NT2/D1 (cell line): ENCODE measurements at regions not wholly inside any gene's neighbourhood (a gene's known extent, or its start where the extent isn't known, plus 50 kb on each side); places are given as distances from the start of the nearest gene placed in this dataset.

ENCODE experiments used
- SUZ12 ChIP-seq: IDR thresholded peaks from 2 replicates; pipeline ENCODE4 v1.6.1; 2011; ENCODE audit not compliant: insufficient read length, insufficient read depth; ENCODE audit errors: extremely low read depth
- YY1 ChIP-seq: IDR thresholded peaks from 2 replicates; pipeline ENCODE4 v1.6.1; 2011; ENCODE audit not compliant: insufficient read length, insufficient read depth
- ZNF274 ChIP-seq: IDR thresholded peaks from 2 replicates; pipeline ENCODE4 v1.6.1; 2011; ENCODE audit warnings: mild to moderate bottlenecking, low read depth, low read length

GRCh38 chr2:45300026-45300750 lies 290.9 kb upstream of the SIX2 start:
- no peak for TF ChIP-seq YY1
- TF ChIP-seq ZNF274 = no peak
- TF ChIP-seq SUZ12 = no peak
